HCT116 (cell line): ENCODE measurements at regions not wholly inside any gene's neighbourhood (a gene's known extent, or its start where the extent isn't known, plus 50 kb on each side); places are given as distances from the start of the nearest gene placed in this dataset.

Experiments used
- ATAC-seq: fragments of 200-7000 bp; cut with Tn5 transposase; 2 replicates; pipeline ENCODE4 v1.9.1; 2020; ENCODE audit warnings: mild to moderate bottlenecking, moderate library complexity
- BruUV-seq: library from RNA; stranded (reverse); fragments of 400-500 nt; replicated peaks from 2 replicates; lab custom pipeline; 2021; lab: Mats Ljungman, UMichigan
- CTCF ChIA-PET: fragments of 300-600 bp; sonication (Branson Sonifier 250); formaldehyde crosslinking; loops from one replicate; lab custom pipeline; 2021; ENCODE audit warnings: antibody characterized with exemption; lab: Charles Lee
- POLR2A ChIA-PET: fragments of 300-600, 350-600 bp; sonication (Branson Sonifier 250); formaldehyde crosslinking; loops from one replicate; lab custom pipeline; 2021; ENCODE audit warnings: antibody characterized with exemption; lab: Charles Lee
- RAD21 ChIA-PET, 2 experiments: fragments of 300-600 bp; sonication (Branson Sonifier 250); formaldehyde crosslinking; loops; one replicate each; lab custom pipeline; 2023; ENCODE audit warnings: low total read pairs in 2 of 2; ENCODE audit not compliant: uncharacterized antibody in 2 of 2, unreplicated experiment in 2 of 2, low non-redundant PET in 1 of 2; lab: Charles Lee
- DNase-seq: peaks from one replicate; pipeline ENCODE4 v3.0.0-alpha.2; 2010; ENCODE audit warnings: low read depth, low spot score
- H2AFZ ChIP-seq: fragments of 200-600 bp; shearing (Covaris generic), sonication (generic); 2 replicates; pipeline ENCODE4 v1.6.1; 2017; ENCODE audit warnings: low read depth, mixed run types, mixed read lengths, antibody characterized with exemption, low read length; ENCODE audit not compliant: poor library complexity, severe bottlenecking
- H3K27ac ChIP-seq: 2 replicates; pipeline ENCODE4 v1.5.1; 2012; ENCODE audit warnings: low read depth, low read length
- H3K27me3 ChIP-seq: fragments of 200-600 bp; sonication (generic); 2 replicates; pipeline ENCODE4 v1.6.1; 2016; ENCODE audit warnings: mixed run types, low read length, mixed read lengths; ENCODE audit not compliant: insufficient read depth
- H3K36me3 ChIP-seq, 2 experiments: fragments of 200-500 bp in 1 of 2; fragments of 200-600 bp in 1 of 2; sonication (Bioruptor generic) in 1 of 2; sonication (generic) in 1 of 2; 2 replicates each; pipeline versions ENCODE4 v1.5.1 to v1.6.1; 2014 to 2016; ENCODE audit warnings: low read length in 2 of 2, inconsistent platforms in 1 of 2, mixed read lengths in 1 of 2, mixed run types in 1 of 2; ENCODE audit not compliant: insufficient read depth in 2 of 2, control insufficient read depth in 1 of 2
- H3K4me1 ChIP-seq, 2 experiments: fragments of 200-600 bp in 1 of 2; sonication (generic) in 1 of 2; 2 replicates each; pipeline versions ENCODE4 v1.5.1 to v1.6.1; 2012 to 2017; ENCODE audit warnings: low read length in 2 of 2, inconsistent platforms in 1 of 2, mild to moderate bottlenecking in 1 of 2, mixed read lengths in 1 of 2, mixed run types in 1 of 2, moderate library complexity in 1 of 2; ENCODE audit not compliant: insufficient read depth in 2 of 2, control insufficient read depth in 1 of 2
- H3K4me2 ChIP-seq: fragments of 200-600 bp; sonication (generic); 2 replicates; pipeline ENCODE4 v1.6.1; 2017; ENCODE audit warnings: mixed run types, low read length, mixed read lengths
- H3K4me3 ChIP-seq, 2 experiments: fragments of 200-600 bp in 1 of 2; sonication (generic) in 1 of 2; replicated peaks in 1 of 2; 2 replicates each; pipeline ENCODE4 v1.5.1; 2011 to 2016; ENCODE audit warnings: low read length in 2 of 2, control low read depth in 1 of 2, low read depth in 1 of 2, mild to moderate bottlenecking in 1 of 2, mixed read lengths in 1 of 2, mixed run types in 1 of 2
- H3K79me2 ChIP-seq: fragments of 200-600 bp; sonication (generic); 2 replicates; pipeline ENCODE4 v1.6.1; 2017; ENCODE audit warnings: mild to moderate bottlenecking, mixed run types, low read length, moderate library complexity, mixed read lengths; ENCODE audit not compliant: insufficient read depth
- H3K9ac ChIP-seq: fragments of 200-600 bp; sonication (generic); 2 replicates; pipeline ENCODE4 v1.6.1; 2016; ENCODE audit warnings: low read length, mixed read lengths
- H3K9me2 ChIP-seq: fragments of 200-600 bp; sonication (generic), shearing (Covaris generic); 2 replicates; pipeline ENCODE4 v1.6.1; 2017; ENCODE audit warnings: mixed run types, mild to moderate bottlenecking, moderate library complexity; ENCODE audit not compliant: insufficient read depth
- H3K9me3 ChIP-seq, 2 experiments: fragments of 200-500 bp in 1 of 2; fragments of 200-600 bp in 1 of 2; sonication (Bioruptor generic) in 1 of 2; sonication (generic) in 1 of 2; 2 replicates each; pipeline ENCODE4 v1.6.1; 2014 to 2017; ENCODE audit warnings: low read length in 2 of 2, mixed read lengths in 2 of 2, inconsistent platforms in 1 of 2, low read depth in 1 of 2, mild to moderate bottlenecking in 1 of 2, mixed run types in 1 of 2, moderate library complexity in 1 of 2; ENCODE audit not compliant: control insufficient read depth in 1 of 2, insufficient read depth in 1 of 2
- H4K20me1 ChIP-seq: fragments of 200-600 bp; sonication (generic), shearing (Covaris generic); 2 replicates; pipeline ENCODE4 v1.6.1; 2017; ENCODE audit warnings: mixed run types, mild to moderate bottlenecking, moderate library complexity; ENCODE audit not compliant: insufficient read depth
- CBX3 ChIP-seq: IDR thresholded peaks from 2 replicates; pipeline ENCODE4 v1.6.1; 2012; ENCODE audit warnings: low read depth
- CEBPB ChIP-seq: IDR thresholded peaks from 2 replicates; pipeline ENCODE4 v1.6.1; 2012; ENCODE audit warnings: low read depth
- ELF1 ChIP-seq: IDR thresholded peaks from 2 replicates; pipeline ENCODE4 v1.6.1; 2012; ENCODE audit warnings: low read depth, borderline replicate concordance
- EZH2 ChIP-seq: fragments of 200-600 bp; sonication (generic); IDR thresholded peaks from 2 replicates; pipeline ENCODE4 v1.6.1; 2017; ENCODE audit warnings: antibody characterized with exemption, mixed run types
- EZH2phosphoT487 ChIP-seq: fragments of 200-600 bp; IDR thresholded peaks from 2 replicates; pipeline ENCODE4 v1.6.1; 2018; ENCODE audit warnings: antibody characterized with exemption, borderline replicate concordance
- FOSL1 ChIP-seq: IDR thresholded peaks from 2 replicates; pipeline ENCODE4 v1.6.1; 2012; ENCODE audit warnings: low read depth
- POLR2A ChIP-seq: IDR thresholded peaks from 2 replicates; pipeline ENCODE4 v1.7.0; 2011; ENCODE audit warnings: borderline replicate concordance; ENCODE audit not compliant: insufficient read depth, insufficient read length; ENCODE audit errors: extremely low read depth
- RAD21 ChIP-seq: IDR thresholded peaks from 2 replicates; pipeline ENCODE4 v1.6.1; 2012; ENCODE audit warnings: low read depth, mild to moderate bottlenecking
- SIN3A ChIP-seq: IDR thresholded peaks from 2 replicates; pipeline ENCODE4 v1.6.1; 2012; ENCODE audit warnings: low read depth
- SRF ChIP-seq: IDR thresholded peaks from 2 replicates; pipeline ENCODE4 v1.6.1; 2012; ENCODE audit warnings: low read depth
- TCF7L2 ChIP-seq: IDR thresholded peaks from 2 replicates; pipeline ENCODE4 v1.7.0; 2011; ENCODE audit warnings: borderline replicate concordance, inconsistent platforms; ENCODE audit not compliant: insufficient read depth, insufficient read length; ENCODE audit errors: extremely low read depth
- YY1 ChIP-seq: IDR thresholded peaks from 2 replicates; pipeline ENCODE4 v1.6.1; 2011; ENCODE audit warnings: low read length, low read depth, moderate library complexity, mild to moderate bottlenecking; ENCODE audit not compliant: insufficient replicate concordance; ENCODE audit errors: extremely low read depth
- intact Hi-C: fragments of 100-400 bp; cut with micrococcal nuclease; formaldehyde crosslinking; loops from 2 replicates; pipeline ENCODE4 v1.10.0; 2022
- TF ChIP-seq, protein P1 (sequence below): IDR thresholded peaks from 2 replicates; pipeline ENCODE4 v1.6.1; 2012

DNA sequence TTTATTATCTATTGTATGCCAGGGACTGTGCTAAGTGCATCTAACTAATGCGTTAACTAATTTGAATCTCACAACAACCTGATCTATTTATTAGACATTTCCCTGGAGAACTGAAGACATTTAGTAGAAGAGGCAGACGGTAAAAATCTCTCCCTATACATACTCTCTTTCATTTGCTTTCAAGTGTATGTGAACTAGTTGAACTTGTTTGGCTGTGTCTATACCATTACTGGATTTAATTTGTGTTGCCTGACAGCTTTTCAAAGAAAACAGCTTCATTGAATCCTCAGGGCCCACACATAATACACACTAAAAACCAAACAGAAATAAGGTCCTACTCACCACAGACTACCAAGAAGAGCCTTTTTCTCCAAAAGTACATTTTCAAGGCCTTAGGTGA is 133.6 kb upstream of the NR3C1 start:
- H3K4me1 ChIP-seq, result peaks cover 6 to 13% of the 10 kb centered on the region in 2 experiments; a peak in 3 of 4 replicates
- ATAC-seq (no peak), DNase-seq (no peak)
- RAD21 ChIA-PET, result no interaction called here
- H3K4me2 ChIP-seq, result peak overlapping the region; percentile 47; the same call in 1 of the 2 replicates
- no peaks in the 10 kb centered on the region for H3K79me2 ChIP-seq
- H3K9ac ChIP-seq, result no peak overlapping the region
- CTCF ChIA-PET, result no interaction called here
- peaks cover 0 to 5% of the 10 kb centered on the region in 2 experiments; a peak in 1 of 4 replicates for H3K9me3 ChIP-seq
- H3K4me3 ChIP-seq, result no peak overlapping the region
- TF ChIP-seq POLR2A (no peak), TCF7L2 (no peak), RAD21 (no peak), CBX3 (no peak), SRF (no peak), SIN3A (no peak), EZH2 (no peak), ELF1 (no peak), CEBPB (no peak), EZH2phosphoT487 (no peak)
- TF ChIP-seq, protein P1, sequence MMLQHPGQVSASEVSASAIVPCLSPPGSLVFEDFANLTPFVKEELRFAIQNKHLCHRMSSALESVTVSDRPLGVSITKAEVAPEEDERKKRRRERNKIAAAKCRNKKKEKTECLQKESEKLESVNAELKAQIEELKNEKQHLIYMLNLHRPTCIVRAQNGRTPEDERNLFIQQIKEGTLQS, result no peak
- no peaks in the 10 kb centered on the region for H3K27me3 ChIP-seq
- POLR2A ChIA-PET, result no interaction called here
- no TSS peak for BruUV-seq
- no peak overlapping the region for H3K27ac ChIP-seq
- H3K9me2 ChIP-seq, result no peaks in the 10 kb centered on the region
- no peaks in the 10 kb centered on the region for H3K36me3 ChIP-seq
- peak overlapping the region; percentile 28 for H2AFZ ChIP-seq
- intact Hi-C loops, result no loop called here
- H4K20me1 ChIP-seq, result no peaks in the 10 kb centered on the region

DNA sequence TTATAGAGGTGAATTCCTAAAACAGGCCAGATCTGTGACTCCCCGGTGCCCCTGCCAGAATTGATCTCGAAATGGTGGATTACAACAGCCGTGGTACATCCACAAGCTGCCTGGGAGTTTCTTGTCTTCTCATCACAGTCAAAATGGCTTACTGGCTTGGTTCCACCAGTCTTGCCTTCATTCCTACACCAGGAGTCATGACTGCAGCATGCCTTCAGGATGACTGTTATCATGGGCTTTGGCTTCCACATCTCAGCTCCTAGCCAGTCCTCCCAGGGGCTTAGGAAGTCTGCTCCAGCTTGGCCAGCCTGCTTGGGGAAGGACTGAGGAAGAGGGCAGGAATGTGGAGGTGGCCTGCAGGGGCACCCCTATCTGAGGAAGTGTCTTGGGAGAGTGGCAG is 132.9 kb upstream of the NR3C1 start:
- H2AFZ ChIP-seq, result peak overlapping the region; percentile 28
- no peaks in the 10 kb centered on the region for H3K79me2 ChIP-seq
- H3K27me3 ChIP-seq, result no peaks in the 10 kb centered on the region
- intact Hi-C loops, result no loop called here
- no peak overlapping the region for H3K9ac ChIP-seq
- peak overlapping the region; percentile 47 for H3K4me2 ChIP-seq
- peaks cover 6 to 13% of the 10 kb centered on the region in 2 experiments; a peak in 3 of 4 replicates for H3K4me1 ChIP-seq
- no peak overlapping the region for H3K4me3 ChIP-seq
- POLR2A ChIA-PET, result no interaction called here
- TF ChIP-seq YY1 (peak; percentile 49), SIN3A (no peak), FOSL1 (peak; percentile 62)
- CTCF ChIA-PET, result no interaction called here
- H4K20me1 ChIP-seq, result no peaks in the 10 kb centered on the region
- H3K9me2 ChIP-seq, result no peaks in the 10 kb centered on the region
- ATAC-seq (peak; percentile 81), DNase-seq (peak; percentile 37)
- H3K36me3 ChIP-seq, result no peaks in the 10 kb centered on the region
- RAD21 ChIA-PET, result no interaction called here
- H3K9me3 ChIP-seq, result peaks cover 0 to 5% of the 10 kb centered on the region in 2 experiments; a peak in 1 of 4 replicates
- BruUV-seq, result no TSS peak
- no peak overlapping the region for H3K27ac ChIP-seq
